Ishikawa (cell line): ENCODE measurements at regions not wholly inside any gene's neighbourhood (a gene's known extent, or its start where the extent isn't known, plus 50 kb on each side); places are given as distances from the start of the nearest gene placed in this dataset.

ENCODE experiments used
- CEBPB ChIP-seq: IDR thresholded peaks from 2 replicates; pipeline ENCODE4 v1.6.1; 2012
- CREB1 ChIP-seq: IDR thresholded peaks from 2 replicates; pipeline ENCODE4 v1.6.1; 2012; ENCODE audit warnings: low read depth
- EGR1 ChIP-seq: IDR thresholded peaks from 2 replicates; pipeline ENCODE4 v1.6.1; 2012
- EP300 ChIP-seq: IDR thresholded peaks from 2 replicates; pipeline ENCODE4 v1.6.1; 2012; ENCODE audit warnings: borderline replicate concordance
- FOXM1 ChIP-seq: IDR thresholded peaks from 2 replicates; pipeline ENCODE4 v1.6.1; 2012; ENCODE audit warnings: low read depth, borderline replicate concordance
- NFIC ChIP-seq: IDR thresholded peaks from 2 replicates; pipeline ENCODE4 v1.6.1; 2012
- RAD21 ChIP-seq: IDR thresholded peaks from 2 replicates; pipeline ENCODE4 v1.6.1; 2012; ENCODE audit warnings: low read depth
- TAF1 ChIP-seq: IDR thresholded peaks from 2 replicates; pipeline ENCODE4 v1.6.1; 2012; ENCODE audit warnings: low read depth, mild to moderate bottlenecking
- TCF12 ChIP-seq: IDR thresholded peaks from 2 replicates; pipeline ENCODE4 v1.6.1; 2012; ENCODE audit warnings: low read depth
- TEAD4 ChIP-seq: IDR thresholded peaks from 2 replicates; pipeline ENCODE4 v1.6.1; 2012
- YY1 ChIP-seq: IDR thresholded peaks from 2 replicates; pipeline ENCODE4 v1.6.1; 2012; ENCODE audit warnings: low read depth
- ZBTB7A ChIP-seq: IDR thresholded peaks from 2 replicates; pipeline ENCODE4 v1.6.1; 2012; ENCODE audit warnings: low read depth
- TF ChIP-seq, protein P1 (sequence below): IDR thresholded peaks from 2 replicates; pipeline ENCODE4 v1.6.1; 2012
- TF ChIP-seq, protein P2 (sequence below): IDR thresholded peaks from 2 replicates; pipeline ENCODE4 v1.6.1; 2012; ENCODE audit warnings: low read depth, mild to moderate bottlenecking
- TF ChIP-seq, protein P3 (sequence below): IDR thresholded peaks from 2 replicates; pipeline ENCODE4 v1.6.1; 2012

DNA sequence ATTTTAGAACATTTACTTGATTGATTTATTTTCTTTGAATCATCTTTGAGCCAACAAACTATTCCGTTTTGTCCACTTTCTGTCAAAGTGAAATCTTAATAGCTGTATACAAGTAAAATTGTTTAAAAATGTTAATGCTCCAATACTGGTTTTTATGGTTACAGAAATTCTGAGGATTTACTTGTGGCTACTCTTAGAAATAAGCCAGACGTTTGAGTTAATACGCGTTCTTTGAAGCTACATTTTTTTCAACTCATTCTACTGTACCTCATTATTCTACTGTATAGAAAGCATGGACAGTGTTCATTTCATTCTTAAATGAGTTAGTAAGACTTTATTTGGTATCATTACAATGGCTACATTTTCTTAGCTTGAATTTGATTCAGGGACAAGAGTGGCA, 996.2 kb upstream of the FLRT2 start:
- no peak for TF ChIP-seq TAF1
- no peak for TF ChIP-seq RAD21
- TF ChIP-seq, protein P1, sequence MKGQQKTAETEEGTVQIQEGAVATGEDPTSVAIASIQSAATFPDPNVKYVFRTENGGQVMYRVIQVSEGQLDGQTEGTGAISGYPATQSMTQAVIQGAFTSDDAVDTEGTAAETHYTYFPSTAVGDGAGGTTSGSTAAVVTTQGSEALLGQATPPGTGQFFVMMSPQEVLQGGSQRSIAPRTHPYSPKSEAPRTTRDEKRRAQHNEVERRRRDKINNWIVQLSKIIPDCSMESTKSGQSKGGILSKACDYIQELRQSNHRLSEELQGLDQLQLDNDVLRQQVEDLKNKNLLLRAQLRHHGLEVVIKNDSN, result no peak
- no peak for TF ChIP-seq ZBTB7A
- no peak for TF ChIP-seq CEBPB
- TF ChIP-seq CREB1, result no peak
- no peak for TF ChIP-seq EGR1
- no peak for TF ChIP-seq NFIC
- no peak for TF ChIP-seq YY1
- TF ChIP-seq, protein P2, sequence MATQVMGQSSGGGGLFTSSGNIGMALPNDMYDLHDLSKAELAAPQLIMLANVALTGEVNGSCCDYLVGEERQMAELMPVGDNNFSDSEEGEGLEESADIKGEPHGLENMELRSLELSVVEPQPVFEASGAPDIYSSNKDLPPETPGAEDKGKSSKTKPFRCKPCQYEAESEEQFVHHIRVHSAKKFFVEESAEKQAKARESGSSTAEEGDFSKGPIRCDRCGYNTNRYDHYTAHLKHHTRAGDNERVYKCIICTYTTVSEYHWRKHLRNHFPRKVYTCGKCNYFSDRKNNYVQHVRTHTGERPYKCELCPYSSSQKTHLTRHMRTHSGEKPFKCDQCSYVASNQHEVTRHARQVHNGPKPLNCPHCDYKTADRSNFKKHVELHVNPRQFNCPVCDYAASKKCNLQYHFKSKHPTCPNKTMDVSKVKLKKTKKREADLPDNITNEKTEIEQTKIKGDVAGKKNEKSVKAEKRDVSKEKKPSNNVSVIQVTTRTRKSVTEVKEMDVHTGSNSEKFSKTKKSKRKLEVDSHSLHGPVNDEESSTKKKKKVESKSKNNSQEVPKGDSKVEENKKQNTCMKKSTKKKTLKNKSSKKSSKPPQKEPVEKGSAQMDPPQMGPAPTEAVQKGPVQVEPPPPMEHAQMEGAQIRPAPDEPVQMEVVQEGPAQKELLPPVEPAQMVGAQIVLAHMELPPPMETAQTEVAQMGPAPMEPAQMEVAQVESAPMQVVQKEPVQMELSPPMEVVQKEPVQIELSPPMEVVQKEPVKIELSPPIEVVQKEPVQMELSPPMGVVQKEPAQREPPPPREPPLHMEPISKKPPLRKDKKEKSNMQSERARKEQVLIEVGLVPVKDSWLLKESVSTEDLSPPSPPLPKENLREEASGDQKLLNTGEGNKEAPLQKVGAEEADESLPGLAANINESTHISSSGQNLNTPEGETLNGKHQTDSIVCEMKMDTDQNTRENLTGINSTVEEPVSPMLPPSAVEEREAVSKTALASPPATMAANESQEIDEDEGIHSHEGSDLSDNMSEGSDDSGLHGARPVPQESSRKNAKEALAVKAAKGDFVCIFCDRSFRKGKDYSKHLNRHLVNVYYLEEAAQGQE, result no peak
- TF ChIP-seq, protein P3, sequence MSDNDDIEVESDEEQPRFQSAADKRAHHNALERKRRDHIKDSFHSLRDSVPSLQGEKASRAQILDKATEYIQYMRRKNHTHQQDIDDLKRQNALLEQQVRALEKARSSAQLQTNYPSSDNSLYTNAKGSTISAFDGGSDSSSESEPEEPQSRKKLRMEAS, result no peak
- no peak for TF ChIP-seq TCF12
- TF ChIP-seq EP300, result no peak
- no peak for TF ChIP-seq FOXM1
- TF ChIP-seq TEAD4, result no peak

DNA sequence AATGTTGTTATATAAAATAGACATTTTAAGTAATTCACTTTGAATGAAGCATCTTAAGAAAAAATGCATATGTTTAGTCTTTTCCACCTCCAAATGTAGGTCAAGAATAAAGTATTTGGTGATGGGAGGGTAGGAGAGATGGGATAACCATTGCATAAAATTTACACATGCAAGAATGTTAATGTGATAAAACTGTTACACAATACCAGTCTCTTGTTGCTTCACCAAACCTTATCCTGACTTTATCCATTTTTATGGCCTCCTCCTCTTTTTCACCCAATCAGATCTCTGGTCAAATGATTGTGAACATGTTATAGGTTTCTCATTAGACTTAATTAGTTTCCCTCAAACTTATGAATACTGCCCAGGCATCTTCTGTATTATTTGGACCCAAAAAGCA, 994.5 kb upstream of the FLRT2 start:
- TF ChIP-seq CREB1 (no peak), YY1 (no peak), TEAD4 (no peak), EP300 (no peak), CEBPB (no peak), TCF12 (no peak), RAD21 (no peak), EGR1 (no peak), NFIC (no peak), TAF1 (no peak), FOXM1 (no peak), ZBTB7A (no peak)
- TF ChIP-seq, protein P2, result no peak
- TF ChIP-seq, protein P1, result no peak
- TF ChIP-seq, protein P3, result no peak

DNA sequence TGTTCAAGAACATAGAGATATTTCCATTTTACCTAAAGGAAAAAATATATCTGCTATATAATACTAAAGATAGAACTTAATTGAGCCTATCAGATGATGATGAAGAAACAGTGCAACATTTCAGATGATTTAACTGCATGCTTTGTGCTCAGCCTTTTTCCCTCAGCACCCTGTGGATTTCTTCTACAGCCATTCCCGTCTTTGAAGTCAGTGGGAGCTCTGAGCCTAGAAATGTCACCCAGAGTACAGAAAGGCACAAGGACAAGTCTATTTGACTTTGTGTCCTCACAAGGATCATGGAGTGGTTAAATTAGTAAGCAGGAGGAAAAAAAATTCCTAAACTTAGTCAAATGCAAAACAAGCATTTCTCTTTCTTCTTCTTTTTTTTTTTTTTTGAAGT, 994.0 kb upstream of the FLRT2 start:
- TF ChIP-seq TAF1, result no peak
- TF ChIP-seq EP300, result no peak
- TF ChIP-seq ZBTB7A, result no peak
- TF ChIP-seq, protein P3, result no peak
- TF ChIP-seq EGR1, result no peak
- TF ChIP-seq, protein P1, result no peak
- TF ChIP-seq CEBPB, result no peak
- TF ChIP-seq, protein P2, result no peak
- no peak for TF ChIP-seq CREB1
- no peak for TF ChIP-seq TEAD4
- no peak for TF ChIP-seq FOXM1
- no peak for TF ChIP-seq RAD21
- TF ChIP-seq YY1, result no peak
- no peak for TF ChIP-seq TCF12
- TF ChIP-seq NFIC, result no peak

DNA sequence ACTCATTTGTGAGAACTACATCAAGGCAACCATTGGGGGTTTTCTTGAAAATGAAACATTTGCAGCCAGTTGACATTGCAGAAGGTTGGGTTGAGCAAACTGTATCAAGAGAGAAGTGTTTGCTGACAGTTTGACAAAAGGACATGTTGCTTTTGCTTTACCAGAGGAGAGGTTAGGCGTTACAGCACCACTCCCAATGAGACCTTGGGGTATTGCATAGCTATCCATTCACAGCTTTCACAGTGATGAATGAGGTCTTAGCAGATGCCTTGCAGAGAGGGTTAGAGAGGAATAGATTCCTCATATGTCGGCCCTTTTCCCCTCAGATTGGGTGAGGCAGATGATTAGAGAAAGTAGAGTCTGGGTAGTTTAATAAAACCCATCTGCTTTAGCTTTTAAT, 988.9 kb upstream of the FLRT2 start:
- TF ChIP-seq, protein P1, result no peak
- TF ChIP-seq NFIC (no peak), RAD21 (no peak), EGR1 (no peak), TAF1 (no peak), YY1 (no peak), EP300 (no peak), TCF12 (no peak), FOXM1 (no peak), ZBTB7A (no peak)
- TF ChIP-seq, protein P3, result no peak
